ENCODE measurements at regions not wholly inside any gene's neighbourhood (a gene's known extent, or its start where the extent isn't known, plus 50 kb on each side); places are given as distances from the start of the nearest gene placed in this dataset.

DNA sequence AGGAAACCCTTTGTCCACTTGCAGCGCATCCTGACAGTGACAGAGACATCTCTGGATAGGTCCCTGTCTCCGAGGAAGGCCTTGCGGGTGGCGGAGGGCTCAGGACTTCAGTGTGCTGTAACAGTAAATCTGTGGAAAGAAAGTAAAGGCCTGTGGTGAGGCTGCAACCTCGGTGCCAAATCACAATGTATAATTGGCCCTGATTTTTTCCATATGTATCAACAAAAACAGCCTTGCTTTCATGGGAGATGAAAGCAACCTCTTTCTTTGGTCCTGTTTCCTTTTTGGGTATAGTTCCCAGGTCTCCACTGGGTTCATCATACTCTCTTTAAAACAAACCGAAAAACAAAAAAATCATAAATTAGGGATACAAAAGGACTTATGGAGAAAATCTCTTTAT lies 110.9 kb upstream of the BMPER start:
- TF ChIP-seq, protein P1, sequence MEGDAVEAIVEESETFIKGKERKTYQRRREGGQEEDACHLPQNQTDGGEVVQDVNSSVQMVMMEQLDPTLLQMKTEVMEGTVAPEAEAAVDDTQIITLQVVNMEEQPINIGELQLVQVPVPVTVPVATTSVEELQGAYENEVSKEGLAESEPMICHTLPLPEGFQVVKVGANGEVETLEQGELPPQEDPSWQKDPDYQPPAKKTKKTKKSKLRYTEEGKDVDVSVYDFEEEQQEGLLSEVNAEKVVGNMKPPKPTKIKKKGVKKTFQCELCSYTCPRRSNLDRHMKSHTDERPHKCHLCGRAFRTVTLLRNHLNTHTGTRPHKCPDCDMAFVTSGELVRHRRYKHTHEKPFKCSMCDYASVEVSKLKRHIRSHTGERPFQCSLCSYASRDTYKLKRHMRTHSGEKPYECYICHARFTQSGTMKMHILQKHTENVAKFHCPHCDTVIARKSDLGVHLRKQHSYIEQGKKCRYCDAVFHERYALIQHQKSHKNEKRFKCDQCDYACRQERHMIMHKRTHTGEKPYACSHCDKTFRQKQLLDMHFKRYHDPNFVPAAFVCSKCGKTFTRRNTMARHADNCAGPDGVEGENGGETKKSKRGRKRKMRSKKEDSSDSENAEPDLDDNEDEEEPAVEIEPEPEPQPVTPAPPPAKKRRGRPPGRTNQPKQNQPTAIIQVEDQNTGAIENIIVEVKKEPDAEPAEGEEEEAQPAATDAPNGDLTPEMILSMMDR (IDR thresholded peaks at IDR 0.05), result no peak
- no peak for TF ChIP-seq POLR2A (IDR thresholded peaks at IDR 0.05)

Data from esophagus squamous epithelium (tissue), 4 donors.